Stimulated activated CD8-positive, alpha-beta memory T cell treated with anti-CD3 and anti-CD28 coated beads, Interleukin-7, amount 100 ng/mL, for 24 hours (primary cell): ENCODE measurements at regions not wholly inside any gene's neighbourhood (a gene's known extent, or its start where the extent isn't known, plus 50 kb on each side); places are given as distances from the start of the nearest gene placed in this dataset.
"Not testable (repeated sequence)": the region's sequence is repeated elsewhere in the genome, so short reads cannot be mapped to it uniquely, and the experiment has no call there.

ENCODE experiments used
- DNase-seq: peaks from one replicate; pipeline ENCODE4 v3.0.0-alpha.2; 2020; ENCODE audit warnings: low read depth

GRCh38 chrX:45669715-45670340, 469.2 kb upstream of the DIPK2B start:
- no peak for DNase-seq

- DNase-seq, result no peak
Observed at GRCh38 chrX:45668686-45669443, 468.2 kb upstream of the DIPK2B start.

GRCh38 chrX:45667666-45668065, 467.0 kb upstream of the DIPK2B start:
- no peak for DNase-seq

DNA sequence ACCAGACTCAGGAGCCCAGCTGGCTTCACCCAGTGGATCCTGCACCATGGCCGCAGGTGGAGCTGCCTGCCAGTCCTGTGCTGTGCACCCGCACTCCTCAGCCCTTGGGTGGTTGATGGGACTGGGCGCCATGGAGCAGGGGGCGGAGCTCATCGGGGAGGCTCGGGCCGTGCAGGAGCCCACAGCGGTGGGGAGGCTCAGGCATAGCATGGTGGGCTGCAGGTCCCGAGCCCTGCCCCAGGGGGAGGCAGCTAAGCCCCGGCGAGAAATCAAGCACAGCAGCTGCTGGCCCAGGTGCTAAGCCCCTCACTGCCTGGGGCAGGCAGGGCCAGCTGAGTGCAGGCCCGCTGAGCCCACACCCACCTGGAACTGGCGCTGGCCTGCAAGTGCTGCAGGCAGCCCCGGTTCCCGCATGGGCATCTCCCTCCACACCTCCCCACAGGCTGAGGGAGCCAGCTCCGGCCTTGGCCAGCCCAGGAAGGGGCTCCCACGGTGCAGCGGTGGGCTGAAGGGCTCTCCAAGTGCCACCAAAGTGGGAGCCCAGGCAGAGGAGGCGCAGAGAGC, 464.1 kb upstream of the DIPK2B start:
- no peak for DNase-seq

- no peak for DNase-seq
Observed at GRCh38 chrX:45660477-45660876, 459.8 kb upstream of the DIPK2B start.

DNA sequence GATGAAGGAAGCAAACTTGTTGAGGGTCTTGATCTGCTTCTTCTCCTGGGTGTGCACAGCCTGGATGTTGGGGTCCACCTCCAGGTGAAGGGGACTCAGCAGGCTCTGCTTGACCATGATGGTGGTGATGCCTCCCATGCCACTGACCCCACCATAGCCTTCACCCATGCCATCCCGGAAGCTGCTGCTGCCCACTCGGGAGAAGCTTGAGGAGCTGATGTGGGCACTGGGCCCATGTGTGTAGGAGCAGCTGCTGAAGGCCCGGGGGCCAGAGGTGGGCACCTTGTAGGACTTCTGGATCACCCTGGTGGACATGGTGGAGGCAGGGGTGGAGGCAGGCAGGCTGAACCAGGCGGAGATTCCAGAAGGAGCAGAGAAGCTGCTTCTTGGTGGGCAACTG, 432.7 kb upstream of the DIPK2B start:
- no peak for DNase-seq

DNA sequence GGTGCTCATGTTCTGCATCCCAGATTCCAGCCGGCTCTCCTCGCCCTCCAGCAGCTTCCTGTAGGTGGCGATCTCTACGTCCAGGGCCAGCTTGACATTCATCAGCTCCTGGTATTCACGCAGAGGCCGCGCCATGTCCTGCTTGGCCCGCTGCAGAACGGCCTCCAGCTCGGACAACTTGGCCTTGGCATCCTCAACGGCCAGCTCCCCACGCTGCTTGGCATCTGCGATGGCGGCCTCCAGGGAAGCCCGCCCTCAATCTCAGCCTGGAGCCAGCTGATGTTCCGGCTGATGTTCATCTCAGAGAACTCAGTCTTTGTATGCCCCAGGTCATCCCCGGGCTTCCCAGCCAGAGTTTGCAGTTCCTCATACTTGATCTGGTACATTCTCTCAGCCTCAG, 431.8 kb upstream of the DIPK2B start:
- DNase-seq, result no peak

GRCh38 chrX:45630078-45630477, 429.4 kb upstream of the DIPK2B start:
- DNase-seq, result no peak

GRCh38 chrX:45628041-45628440, 427.4 kb upstream of the DIPK2B start:
- DNase-seq, result no peak

DNA sequence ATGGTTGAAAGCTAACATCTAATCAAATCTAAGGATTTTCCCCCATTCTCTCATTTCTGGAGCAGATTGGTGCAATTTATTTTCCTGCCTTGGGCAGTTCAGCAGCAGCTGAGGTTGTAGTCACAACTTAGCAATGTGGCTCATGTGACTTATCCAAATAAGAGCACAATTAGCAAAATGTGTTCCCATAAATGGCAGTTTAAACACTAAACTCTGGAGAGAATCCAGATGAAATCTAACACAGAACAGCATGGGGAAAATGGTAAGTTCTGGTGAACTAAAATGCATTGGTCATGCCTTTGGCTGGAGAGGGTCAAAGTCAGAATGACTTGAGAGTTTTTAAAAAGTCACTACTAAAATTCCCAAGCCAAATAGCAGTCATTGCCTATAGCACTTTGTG, 422.6 kb upstream of the DIPK2B start:
- DNase-seq, result no peak

DNA sequence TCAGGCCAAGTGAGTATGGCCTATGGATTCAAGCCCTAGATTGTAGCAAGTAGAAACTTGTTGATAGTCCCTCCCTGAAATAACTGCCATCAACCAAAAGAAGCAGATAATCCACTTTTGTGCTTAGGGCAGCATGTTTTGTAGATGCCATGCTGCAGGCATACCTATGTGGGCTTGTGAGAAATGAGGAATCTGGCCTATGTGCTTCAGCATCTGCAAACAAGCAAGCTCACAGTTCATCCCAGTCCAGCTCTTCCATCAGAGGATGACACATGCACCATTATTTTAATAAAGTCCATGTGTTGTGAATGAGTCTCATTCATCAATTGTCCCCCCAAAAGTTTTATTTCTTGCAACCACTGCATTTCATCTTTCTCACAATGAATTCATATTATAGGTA, 421.9 kb upstream of the DIPK2B start:
- DNase-seq, result no peak

DNA sequence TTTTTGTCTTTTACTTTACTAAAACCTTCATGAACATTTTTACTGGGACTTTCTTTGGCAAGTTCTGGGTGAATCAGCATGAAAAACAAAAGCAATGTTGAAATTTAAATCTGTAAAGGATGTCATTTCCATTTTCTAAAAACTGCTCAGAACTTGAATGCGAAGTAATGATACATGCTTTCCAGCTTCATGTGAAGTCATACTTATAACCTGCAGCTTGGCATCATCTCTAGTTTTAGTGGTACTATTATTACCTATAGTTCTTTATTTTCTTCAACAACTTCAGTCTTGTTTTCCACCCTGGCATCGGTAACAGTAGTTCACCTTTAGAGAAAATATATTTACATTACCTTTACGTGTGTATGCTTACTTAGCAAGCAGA, 421.4 kb upstream of the DIPK2B start:
- no peak for DNase-seq

DNA sequence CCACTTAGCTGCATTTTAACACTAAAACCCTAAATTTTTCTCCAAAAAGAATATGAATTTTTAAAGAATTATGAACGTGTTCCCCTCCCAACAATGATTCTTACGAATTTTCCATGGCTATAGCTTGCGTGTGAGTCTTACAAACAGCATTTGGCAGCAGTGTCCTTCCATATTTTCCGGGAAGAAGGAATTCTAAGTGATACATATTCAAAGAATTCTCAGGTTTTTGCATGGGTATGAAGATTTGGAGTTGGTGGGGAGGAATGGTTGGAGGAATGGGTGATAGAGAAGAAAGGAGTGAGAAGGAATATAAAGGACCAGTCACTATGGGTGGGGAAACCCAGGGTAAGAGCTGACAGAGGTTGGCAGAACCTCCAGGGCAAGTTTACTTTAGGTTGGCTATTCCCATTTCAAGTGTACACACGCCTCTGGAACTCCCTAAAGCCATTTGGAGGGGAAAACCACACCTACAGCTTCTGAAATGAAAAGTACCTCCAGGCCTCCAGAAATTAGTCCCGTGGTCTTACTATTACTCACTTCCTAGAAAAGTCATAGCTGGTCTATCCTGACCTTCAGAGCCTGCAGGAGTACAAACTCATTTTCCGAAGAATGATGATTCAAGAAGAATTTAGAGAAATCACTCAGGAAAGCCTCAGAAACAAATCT, 420.8 kb upstream of the DIPK2B start:
- DNase-seq, result no peak

DNA sequence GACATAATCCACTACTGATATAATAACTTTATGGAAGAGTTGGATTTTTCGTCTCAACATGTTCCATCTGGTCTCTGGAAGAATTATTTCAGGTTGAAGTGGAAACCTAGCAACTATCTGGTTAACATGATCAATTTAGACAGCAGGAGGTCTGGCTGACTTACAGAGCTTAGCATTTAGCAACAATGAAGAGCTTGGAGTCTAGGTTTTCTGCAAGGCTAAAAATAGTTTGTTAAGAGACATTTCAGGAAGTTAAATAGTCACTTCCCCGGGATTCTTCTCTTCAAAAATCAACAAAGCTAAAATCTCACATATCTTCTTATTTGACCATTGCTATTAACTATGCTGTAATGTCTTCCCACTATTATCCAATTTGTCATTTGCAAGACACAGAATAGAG, 418.6 kb upstream of the DIPK2B start:
- DNase-seq, result no peak

GRCh38 chrX:45615591-45615990, 414.9 kb upstream of the DIPK2B start:
- DNase-seq, result not testable (repeated sequence)

GRCh38 chrX:45614853-45615252, 414.2 kb upstream of the DIPK2B start:
- no peak for DNase-seq

DNA sequence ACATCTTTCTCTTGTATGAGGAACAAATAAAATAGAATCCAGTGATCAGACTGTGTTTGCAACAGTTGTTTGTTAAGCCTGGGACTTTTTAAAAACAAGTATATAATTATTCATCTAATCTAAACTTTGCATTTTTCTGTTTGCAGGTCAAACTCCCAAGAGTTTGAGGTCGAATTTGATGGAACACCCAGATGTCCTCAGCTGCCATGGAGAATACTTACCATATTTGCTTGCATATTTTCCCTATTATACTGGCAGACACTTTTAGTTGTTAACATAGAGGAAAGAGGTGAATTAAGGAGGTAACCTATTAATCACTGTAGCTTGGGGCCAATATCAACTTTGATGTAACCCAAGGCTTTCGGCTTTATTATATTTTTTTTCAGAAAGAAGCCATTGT, 401.5 kb upstream of the DIPK2B start:
- DNase-seq, result no peak

DNA sequence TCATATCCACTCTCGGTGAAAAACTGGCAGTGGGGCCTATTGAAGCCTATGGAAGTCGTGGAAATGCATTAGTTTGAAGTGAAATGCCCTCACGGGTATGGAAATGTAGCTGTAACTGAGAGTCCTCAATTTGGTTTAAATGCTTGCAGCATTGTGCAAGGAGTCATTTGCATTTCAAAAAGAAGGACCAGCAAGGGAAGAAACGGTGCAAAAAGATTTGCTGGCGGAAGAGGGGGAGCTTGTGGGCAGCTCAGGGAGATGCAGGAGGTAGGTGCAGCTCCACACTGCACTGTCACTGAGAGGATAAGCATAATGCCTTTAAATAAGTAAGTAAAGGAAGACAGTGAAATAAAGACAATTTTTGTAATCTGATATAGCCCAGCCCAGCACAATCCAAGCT, 400.4 kb upstream of the DIPK2B start:
- DNase-seq, result no peak

GRCh38 chrX:45598861-45599260, 398.2 kb upstream of the DIPK2B start:
- no peak for DNase-seq

GRCh38 chrX:45596188-45596808, 395.6 kb upstream of the DIPK2B start:
- DNase-seq, result no peak

DNA sequence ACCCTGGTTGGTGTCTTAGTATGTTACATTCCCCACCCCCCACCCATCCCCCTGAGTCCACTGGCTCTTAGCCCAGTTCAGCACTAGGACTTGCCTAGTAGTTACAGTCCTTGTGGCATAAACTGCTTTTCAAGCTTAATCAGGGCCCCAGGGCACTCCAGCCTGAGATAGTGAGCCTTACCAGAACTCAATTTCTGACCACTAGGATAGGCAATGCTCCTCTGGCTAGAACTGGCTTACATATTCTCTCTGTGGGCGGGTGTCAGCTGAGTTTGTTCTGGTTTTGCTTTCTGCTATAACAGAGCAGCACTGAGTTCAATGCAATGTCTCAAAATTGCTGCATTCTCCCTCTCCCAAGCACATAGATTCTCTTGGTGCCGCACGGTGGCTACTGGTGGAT, 391.4 kb upstream of the DIPK2B start:
- DNase-seq, result no peak

GRCh38 chrX:45591650-45592049, 391.0 kb upstream of the DIPK2B start:
- no peak for DNase-seq

- DNase-seq, result no peak
Observed at GRCh38 chrX:45584717-45585116, 384.0 kb upstream of the DIPK2B start.
